IPS-NIHi11 (cell line): ENCODE measurements at regions not wholly inside any gene's neighbourhood (a gene's known extent, or its start where the extent isn't known, plus 50 kb on each side); places are given as distances from the start of the nearest gene placed in this dataset.

Experiments used
- DNase-seq: peaks from one replicate; pipeline ENCODE4 v3.0.0; 2012; ENCODE audit warnings: mixed read lengths, low spot score

DNA sequence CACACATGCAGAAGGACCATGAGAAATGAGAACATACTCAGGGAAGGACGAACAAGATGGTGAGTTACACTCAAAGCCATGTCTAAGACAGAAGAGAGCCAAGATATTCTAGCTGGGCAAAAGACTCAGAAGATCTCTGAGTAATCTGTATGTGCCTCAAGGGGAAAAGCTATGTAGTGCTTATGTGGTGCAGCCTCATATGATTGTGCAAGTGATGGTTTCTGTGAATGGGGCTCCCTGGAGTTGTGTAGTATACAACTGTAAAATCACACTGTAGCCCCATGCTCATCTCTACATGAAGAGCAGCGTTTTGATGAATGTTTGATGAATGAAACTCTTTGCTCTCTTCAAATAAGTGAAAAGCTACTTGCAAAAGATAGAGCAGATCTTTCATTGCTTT, 57.5 kb downstream of the OSR1 start:
- DNase-seq: no peak

- no peak for DNase-seq
Observed at GRCh38 chr2:19299522-19299921, 58.9 kb downstream of the OSR1 start.

- DNase-seq: no peak
Observed at GRCh38 chr2:19299032-19299431, 59.4 kb downstream of the OSR1 start.

GRCh38 chr2:19297716-19298115, 60.7 kb downstream of the OSR1 start:
- DNase-seq: no peak

GRCh38 chr2:19295998-19296502, 62.4 kb downstream of the OSR1 start:
- no peak for DNase-seq

DNA sequence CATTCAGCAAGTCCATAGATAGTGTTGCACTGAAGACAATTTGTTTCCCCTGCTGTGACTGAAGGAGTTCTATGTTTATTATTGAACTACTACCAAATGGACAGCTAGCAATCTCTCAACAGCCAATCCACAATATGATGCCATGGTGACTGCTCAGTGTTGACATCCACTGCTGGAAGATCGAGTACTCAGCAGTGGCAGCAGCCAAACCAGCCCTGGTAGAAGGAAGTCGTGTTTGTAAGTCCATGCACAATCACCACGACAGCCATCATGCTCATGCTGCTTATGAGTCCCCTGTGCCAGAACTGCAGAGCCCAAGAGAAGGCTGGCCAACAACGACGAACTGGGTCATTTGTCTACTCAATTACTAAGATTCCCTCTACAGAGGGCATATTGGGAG, 66.4 kb downstream of the OSR1 start:
- DNase-seq: no peak

DNA sequence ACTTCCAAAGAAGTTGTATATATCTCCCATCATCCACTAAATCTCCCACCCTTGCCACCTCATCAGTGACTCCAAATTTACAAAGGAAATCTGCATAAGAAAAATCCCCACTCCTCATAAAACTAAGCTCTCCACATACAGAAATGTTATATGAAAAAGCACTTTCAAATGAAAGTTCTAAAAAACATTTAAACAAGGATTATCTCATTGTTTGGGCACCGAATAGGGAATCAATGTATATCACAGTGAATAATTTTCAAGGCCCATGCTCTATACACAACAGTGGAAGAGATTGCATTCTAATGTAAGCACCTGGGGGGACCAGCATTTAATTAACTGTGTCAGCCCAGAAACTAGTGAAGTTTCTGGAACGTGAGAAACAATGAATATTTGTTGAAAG, 70.1 kb downstream of the OSR1 start:
- no peak for DNase-seq

GRCh38 chr2:19287324-19287723, 71.1 kb downstream of the OSR1 start:
- no peak for DNase-seq

GRCh38 chr2:19282305-19282704, 76.1 kb downstream of the OSR1 start:
- no peak for DNase-seq

DNA sequence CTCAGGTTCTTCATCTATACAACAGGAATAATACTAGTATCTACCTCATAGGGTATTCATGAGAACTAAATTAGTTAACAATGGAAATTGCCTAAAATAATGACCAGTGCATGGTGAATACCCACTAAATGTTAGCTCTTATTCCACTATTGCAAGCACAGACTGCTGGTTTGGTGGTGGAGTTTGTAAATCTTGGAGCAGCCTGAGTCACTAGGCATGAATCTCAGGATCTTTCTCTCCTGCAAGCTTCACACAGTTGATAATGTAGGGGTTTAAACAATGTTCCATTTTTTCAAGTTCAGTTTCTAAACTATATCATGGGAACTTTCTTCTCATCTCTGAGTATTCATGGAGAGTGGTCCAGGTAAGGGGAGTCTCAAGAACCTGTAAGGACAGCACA, 84.0 kb downstream of the OSR1 start:
- DNase-seq: no peak

GRCh38 chr2:19272941-19273470, 85.4 kb downstream of the OSR1 start:
- no peak for DNase-seq

- no peak for DNase-seq
Observed at GRCh38 chr2:19272039-19272438, 86.4 kb downstream of the OSR1 start.

DNA sequence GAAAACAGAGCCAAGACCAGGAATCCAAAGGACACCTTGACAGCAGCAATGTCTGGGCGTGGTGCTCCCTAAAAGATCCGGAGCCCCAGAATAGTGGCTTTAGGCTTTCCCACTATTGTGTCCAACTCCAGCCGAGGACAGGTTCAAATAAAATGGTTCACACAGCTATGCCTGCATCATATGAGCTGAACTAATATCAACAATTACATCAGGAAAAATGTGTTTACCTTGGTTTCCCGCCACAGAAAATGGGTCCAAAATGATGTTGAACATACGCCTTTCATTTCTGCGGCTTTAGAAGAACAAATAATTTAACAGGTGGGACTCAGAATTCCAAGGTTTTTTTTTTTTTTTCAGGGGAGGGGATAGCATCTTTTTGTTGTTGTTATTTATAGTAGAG, 93.6 kb downstream of the OSR1 start:
- no peak for DNase-seq

- DNase-seq: no peak
Observed at GRCh38 chr2:19262150-19262549, 96.3 kb downstream of the OSR1 start.

- no peak for DNase-seq
Observed at GRCh38 chr2:19261061-19261460, 97.4 kb downstream of the OSR1 start.

- DNase-seq: no peak
Observed at GRCh38 chr2:19256121-19256601, 102.3 kb downstream of the OSR1 start.

GRCh38 chr2:19255481-19255880, 102.9 kb downstream of the OSR1 start:
- DNase-seq: no peak

DNA sequence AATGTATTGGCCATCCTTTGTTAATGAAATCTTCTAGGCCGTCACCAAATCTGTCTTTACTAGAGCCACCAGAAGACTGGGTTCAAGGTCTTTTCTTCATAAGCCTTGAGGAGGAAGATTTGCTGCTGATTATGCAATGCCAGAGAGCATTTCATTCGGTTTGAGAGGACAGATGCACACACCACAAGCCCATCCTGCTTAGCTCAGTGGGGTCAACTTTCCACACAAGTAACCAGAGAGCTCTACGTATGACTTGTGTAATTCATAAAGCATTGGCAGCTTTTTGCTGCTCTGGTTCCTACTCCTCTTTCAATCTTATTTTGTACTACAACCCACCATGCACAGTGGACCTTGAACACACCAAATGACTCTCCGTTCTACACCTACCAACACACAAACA, 106.9 kb downstream of the OSR1 start:
- DNase-seq: no peak

DNA sequence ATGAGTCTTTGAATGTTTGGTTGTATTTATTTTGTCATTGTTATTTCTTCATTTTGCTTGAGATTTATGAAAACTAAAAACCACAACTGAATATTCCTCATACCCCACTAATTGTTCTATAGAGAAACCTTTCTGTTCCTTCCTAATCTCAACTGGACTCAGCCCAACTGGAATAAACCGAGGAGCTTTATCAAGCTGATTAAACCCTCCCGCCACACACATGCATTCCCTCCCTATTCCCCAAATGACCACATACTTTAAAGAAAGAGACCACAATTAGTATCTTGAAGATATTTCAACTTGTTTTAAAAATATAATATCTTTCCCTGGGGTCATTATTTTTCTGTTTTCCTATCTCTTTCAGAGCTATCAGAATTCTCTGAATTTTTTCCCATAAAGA, 107.5 kb downstream of the OSR1 start:
- DNase-seq: no peak

DNA sequence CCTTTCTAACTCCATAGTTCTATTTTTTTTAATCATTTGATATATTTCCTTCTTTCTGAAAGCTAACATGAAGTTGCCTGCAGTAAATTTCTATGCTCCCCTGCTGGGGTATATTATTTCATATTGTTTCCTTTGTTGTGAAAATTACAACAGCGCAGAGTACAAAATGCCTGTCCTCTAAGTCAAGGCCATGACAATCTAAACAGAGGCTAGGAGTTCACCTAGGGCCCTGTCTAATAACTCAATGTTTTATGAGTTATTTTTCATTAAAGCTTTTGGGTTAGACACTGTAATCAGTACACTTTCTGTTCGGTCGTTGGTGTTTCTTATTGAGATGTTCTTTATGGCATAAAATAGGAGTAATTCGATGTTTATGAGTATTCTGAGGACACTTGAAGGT, 111.2 kb downstream of the OSR1 start:
- no peak for DNase-seq

DNA sequence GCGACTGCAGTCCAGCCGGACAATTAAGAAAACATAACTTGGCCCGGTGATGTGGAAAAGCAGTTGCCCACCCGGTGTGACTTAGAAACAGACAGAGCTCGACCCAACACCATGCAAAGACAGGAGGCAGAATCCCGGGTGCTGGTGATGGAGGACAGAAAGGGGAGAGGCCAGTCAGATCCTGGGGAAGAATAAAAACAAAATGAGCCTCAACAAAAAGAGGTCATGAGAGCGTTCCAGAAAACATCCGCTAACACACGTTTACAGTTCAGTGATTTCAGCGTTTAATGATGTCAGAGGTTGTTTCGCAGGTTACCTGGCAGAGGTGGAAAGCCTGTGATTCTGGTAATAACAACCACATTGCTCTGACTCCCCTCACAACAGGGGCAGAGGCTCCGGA, 111.9 kb downstream of the OSR1 start:
- DNase-seq: no peak

DNA sequence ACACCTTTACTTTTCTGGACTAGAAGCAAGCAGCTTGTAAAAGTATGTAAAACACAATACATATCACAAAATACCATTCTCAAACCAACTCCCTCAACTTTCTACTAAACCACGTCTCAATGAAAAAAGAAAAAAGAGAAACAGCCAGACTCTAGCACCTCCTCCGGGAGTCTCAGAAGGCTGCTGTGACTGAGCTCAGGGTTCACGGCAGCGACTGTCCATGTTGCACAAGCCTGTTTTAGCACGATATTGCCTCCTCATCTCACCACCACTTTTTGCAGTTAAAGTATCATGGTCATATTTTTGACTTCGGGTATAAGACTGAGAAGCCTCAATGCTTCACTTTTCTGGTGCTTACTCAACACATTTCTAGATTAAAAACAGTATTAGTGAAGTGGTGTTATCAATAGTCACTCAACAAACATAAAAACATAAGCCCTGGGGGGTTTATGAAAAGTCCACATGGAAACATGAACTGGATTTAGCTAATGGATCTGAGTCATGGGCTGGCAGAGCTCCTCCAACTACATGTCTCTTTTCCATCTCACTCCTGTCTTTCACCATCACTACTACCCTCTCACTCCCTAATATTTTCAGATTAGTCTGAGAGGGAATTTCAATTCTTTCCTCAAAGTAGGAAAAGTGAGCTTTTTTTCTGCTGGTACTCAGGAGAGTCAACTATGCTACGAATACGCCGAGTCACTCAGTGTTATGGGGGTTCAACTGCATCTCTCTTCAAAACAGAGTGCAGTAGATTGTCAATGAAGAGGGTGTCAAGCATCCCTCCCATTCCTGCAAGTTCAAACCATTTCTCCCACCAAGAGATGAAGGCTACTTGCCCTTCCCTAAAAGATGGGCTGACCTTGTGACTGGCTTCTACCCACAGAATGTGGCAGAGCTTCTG, 113.7 kb downstream of the OSR1 start:
- DNase-seq: no peak

DNA sequence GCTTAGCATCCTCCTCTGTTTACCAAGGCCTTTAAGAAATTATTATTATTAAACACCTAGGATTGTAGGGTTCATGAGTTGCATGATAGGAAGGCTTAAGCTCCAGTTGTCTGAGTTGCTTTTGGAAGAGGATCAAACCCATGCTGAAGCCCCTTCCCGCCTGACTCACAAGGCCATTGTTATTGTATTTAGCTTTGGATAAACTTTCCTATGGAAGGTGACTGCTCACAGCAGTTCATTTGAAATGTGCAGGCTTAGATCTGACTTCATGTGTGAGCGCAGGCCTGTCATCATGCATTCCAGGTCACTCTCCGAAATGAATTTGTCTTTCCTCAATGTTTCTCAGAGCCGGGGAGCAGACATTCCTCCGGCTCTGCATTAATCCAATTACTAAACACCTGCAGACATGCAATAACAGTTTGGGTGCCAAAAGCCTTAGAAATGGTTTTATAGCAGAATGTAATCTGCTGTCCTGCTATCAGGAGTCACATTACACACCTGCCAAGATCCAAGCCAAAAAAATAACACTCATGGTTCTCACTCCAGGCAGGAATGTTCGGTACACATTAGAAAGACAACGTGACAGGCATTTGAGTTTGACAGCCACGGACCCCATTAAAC, 119.9 kb downstream of the OSR1 start:
- DNase-seq: no peak
